ENCODE measurements at regions not wholly inside any gene's neighbourhood (a gene's known extent, or its start where the extent isn't known, plus 50 kb on each side); places are given as distances from the start of the nearest gene placed in this dataset.

DNA sequence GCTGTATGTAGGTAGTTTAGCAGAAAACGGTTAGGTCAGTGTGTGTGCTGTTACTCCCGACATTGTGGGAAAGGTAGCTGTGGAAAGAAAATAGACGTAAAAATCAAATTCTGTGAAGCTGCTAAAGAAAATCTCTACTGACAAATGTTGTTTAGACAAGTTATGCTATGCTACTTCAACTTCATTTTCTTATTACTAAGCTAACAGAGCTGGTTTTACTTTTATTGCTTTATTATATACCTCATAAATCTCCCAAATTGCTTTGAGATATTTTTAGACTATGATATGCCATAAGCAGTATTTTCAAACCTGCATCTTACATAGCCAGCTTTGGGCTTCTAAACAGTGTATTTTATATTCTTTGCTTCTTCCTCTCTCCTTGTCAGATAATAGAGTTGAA lies 108.2 kb upstream of the PACRGL start:
- TF ChIP-seq, protein P1, sequence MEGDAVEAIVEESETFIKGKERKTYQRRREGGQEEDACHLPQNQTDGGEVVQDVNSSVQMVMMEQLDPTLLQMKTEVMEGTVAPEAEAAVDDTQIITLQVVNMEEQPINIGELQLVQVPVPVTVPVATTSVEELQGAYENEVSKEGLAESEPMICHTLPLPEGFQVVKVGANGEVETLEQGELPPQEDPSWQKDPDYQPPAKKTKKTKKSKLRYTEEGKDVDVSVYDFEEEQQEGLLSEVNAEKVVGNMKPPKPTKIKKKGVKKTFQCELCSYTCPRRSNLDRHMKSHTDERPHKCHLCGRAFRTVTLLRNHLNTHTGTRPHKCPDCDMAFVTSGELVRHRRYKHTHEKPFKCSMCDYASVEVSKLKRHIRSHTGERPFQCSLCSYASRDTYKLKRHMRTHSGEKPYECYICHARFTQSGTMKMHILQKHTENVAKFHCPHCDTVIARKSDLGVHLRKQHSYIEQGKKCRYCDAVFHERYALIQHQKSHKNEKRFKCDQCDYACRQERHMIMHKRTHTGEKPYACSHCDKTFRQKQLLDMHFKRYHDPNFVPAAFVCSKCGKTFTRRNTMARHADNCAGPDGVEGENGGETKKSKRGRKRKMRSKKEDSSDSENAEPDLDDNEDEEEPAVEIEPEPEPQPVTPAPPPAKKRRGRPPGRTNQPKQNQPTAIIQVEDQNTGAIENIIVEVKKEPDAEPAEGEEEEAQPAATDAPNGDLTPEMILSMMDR (IDR thresholded peaks at IDR 0.05; ENCODE audit: low read length) = no peak
- TF ChIP-seq EZH2 (IDR thresholded peaks at IDR 0.05; ENCODE audit: borderline replicate concordance, low read length) = no peak

All from OCI-LY1 (cell line).